ENCODE measurements at regions not wholly inside any gene's neighbourhood (a gene's known extent, or its start where the extent isn't known, plus 50 kb on each side); places are given as distances from the start of the nearest gene placed in this dataset.
"Not testable (repeated sequence)": the region's sequence is repeated elsewhere in the genome, so short reads cannot be mapped to it uniquely, and the experiment has no call there.

DNA sequence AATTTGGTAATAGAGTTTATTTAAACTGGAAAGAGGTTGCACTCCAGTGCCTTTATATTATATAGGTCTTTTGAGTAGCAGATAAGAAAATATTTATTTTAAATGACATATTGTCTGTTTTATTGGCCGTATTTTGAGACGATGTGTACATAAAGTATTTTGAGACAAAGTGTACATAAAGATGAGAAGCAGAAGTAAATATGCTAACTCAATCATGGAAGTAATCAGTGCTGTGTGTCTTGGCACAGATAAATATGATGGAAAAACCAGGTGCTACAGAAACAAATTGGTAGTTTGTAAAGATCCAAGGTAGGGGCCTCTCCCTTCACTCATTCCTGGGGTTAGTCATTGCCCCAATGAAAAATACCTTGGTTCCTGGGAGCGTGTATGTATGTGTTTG, 382.9 kb downstream of the DSEL start:
- H3K27me3 ChIP-seq (replicated peaks; ENCODE audit: insufficient read depth, low read length) = no peaks in the 10 kb centered on the region
- H3K4me3 ChIP-seq (ENCODE audit: low read length) = no peak overlapping the region
- H3K9me2 ChIP-seq (replicated peaks; ENCODE audit: insufficient read depth, low read length) = no peaks in the 10 kb centered on the region
- no peak overlapping the region for H3K9ac ChIP-seq (ENCODE audit: low read length)
- H3K9me3 ChIP-seq (replicated peaks; ENCODE audit: insufficient read depth, low read length) = no peaks in the 10 kb centered on the region
- no peaks in the 10 kb centered on the region for H3K79me2 ChIP-seq (ENCODE audit: low read length)
- no peak for DNase-seq
- no peaks in the 10 kb centered on the region for H3K4me1 ChIP-seq (ENCODE audit: low read length)
- no peak overlapping the region for H3K27ac ChIP-seq (ENCODE audit: low read length)
- H2AFZ ChIP-seq (ENCODE audit: low read length) = no peak overlapping the region
- H4K20me1 ChIP-seq (ENCODE audit: insufficient read depth, low read length) = no peaks in the 10 kb centered on the region
- H3F3A ChIP-seq (ENCODE audit: insufficient read depth, low read length) = no peaks in the 10 kb centered on the region
- TF ChIP-seq EZH2 (optimal IDR thresholded peaks at IDR 0.05; ENCODE audit: low read depth, low read length) (no peak), EZH2phosphoT487 (IDR thresholded peaks at IDR 0.05; ENCODE audit: low read length) (no peak)
- TF ChIP-seq, protein P1, sequence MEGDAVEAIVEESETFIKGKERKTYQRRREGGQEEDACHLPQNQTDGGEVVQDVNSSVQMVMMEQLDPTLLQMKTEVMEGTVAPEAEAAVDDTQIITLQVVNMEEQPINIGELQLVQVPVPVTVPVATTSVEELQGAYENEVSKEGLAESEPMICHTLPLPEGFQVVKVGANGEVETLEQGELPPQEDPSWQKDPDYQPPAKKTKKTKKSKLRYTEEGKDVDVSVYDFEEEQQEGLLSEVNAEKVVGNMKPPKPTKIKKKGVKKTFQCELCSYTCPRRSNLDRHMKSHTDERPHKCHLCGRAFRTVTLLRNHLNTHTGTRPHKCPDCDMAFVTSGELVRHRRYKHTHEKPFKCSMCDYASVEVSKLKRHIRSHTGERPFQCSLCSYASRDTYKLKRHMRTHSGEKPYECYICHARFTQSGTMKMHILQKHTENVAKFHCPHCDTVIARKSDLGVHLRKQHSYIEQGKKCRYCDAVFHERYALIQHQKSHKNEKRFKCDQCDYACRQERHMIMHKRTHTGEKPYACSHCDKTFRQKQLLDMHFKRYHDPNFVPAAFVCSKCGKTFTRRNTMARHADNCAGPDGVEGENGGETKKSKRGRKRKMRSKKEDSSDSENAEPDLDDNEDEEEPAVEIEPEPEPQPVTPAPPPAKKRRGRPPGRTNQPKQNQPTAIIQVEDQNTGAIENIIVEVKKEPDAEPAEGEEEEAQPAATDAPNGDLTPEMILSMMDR (IDR thresholded peaks at IDR 0.05; ENCODE audit: low read length) = no peak
- no peak overlapping the region for H3K4me2 ChIP-seq (ENCODE audit: low read depth, low read length)
- H3K36me3 ChIP-seq (replicated peaks; ENCODE audit: insufficient read depth, low read length) = no peaks in the 10 kb centered on the region

DNA sequence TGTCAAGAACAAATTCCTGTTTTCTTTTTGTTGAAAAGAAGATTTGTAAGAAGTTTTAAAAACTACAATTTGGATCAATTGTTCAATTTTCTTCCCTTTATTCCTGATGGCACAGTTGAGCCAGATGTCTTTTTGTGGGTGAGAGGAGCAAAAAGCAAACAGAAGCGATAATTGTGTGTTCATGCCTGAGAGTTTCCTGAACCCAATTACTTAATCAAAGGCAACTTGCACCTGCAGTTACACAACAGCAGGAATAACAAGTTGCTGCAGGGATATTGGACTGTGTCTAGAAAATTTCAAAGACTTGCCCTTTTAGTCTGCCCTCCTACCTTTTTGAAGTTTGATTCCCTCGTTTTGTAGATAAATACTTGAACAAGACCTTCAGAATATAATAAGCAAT, 383.6 kb downstream of the DSEL start:
- Histone ChIP-seq H3K27me3 (replicated peaks; ENCODE audit: insufficient read depth, low read length) (no peaks in the 10 kb centered on the region), H2AFZ (ENCODE audit: low read length) (no peak overlapping the region), H3K36me3 (replicated peaks; ENCODE audit: insufficient read depth, low read length) (no peaks in the 10 kb centered on the region), H3F3A (ENCODE audit: insufficient read depth, low read length) (no peaks in the 10 kb centered on the region), H3K9ac (ENCODE audit: low read length) (no peak overlapping the region), H3K4me1 (ENCODE audit: low read length) (no peaks in the 10 kb centered on the region), H3K9me3 (replicated peaks; ENCODE audit: insufficient read depth, low read length) (no peaks in the 10 kb centered on the region), H3K79me2 (ENCODE audit: low read length) (no peaks in the 10 kb centered on the region), H4K20me1 (ENCODE audit: insufficient read depth, low read length) (no peaks in the 10 kb centered on the region), H3K4me2 (ENCODE audit: low read depth, low read length) (no peak overlapping the region), H3K9me2 (replicated peaks; ENCODE audit: insufficient read depth, low read length) (no peaks in the 10 kb centered on the region), H3K4me3 (ENCODE audit: low read length) (no peak overlapping the region), H3K27ac (ENCODE audit: low read length) (no peak overlapping the region)
- TF ChIP-seq EZH2 (optimal IDR thresholded peaks at IDR 0.05; ENCODE audit: low read depth, low read length) (no peak), EZH2phosphoT487 (IDR thresholded peaks at IDR 0.05; ENCODE audit: low read length) (no peak)
- TF ChIP-seq, protein P1 (IDR thresholded peaks at IDR 0.05; ENCODE audit: low read length) = no peak
- DNase-seq = no peak

DNA sequence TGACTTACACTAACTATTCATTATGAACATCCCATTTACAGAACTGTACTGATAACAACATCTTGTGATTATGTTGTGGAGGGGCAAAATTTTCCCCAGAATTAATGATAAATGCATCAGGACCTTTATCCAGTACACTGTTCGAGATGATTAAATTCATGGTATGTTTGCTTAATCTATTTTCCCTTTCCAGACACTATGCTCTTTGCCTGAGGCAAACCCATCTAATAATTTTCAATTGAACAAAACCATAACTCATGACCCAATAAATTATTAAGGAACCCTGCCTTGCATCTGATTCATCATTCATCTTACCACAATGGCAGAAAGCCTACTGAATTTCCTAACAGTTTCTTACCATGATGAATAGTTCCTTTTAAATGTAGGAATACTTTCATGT, 385.0 kb downstream of the DSEL start:
- Histone ChIP-seq H3F3A (ENCODE audit: insufficient read depth, low read length) (no peaks in the 10 kb centered on the region), H3K9me3 (replicated peaks; ENCODE audit: insufficient read depth, low read length) (no peaks in the 10 kb centered on the region), H3K4me1 (ENCODE audit: low read length) (no peaks in the 10 kb centered on the region), H2AFZ (ENCODE audit: low read length) (no peak overlapping the region), H3K9me2 (replicated peaks; ENCODE audit: insufficient read depth, low read length) (no peaks in the 10 kb centered on the region), H3K9ac (ENCODE audit: low read length) (no peak overlapping the region), H3K4me2 (ENCODE audit: low read depth, low read length) (no peak overlapping the region), H4K20me1 (ENCODE audit: insufficient read depth, low read length) (no peaks in the 10 kb centered on the region), H3K27ac (ENCODE audit: low read length) (no peak overlapping the region), H3K4me3 (ENCODE audit: low read length) (no peak overlapping the region), H3K27me3 (replicated peaks; ENCODE audit: insufficient read depth, low read length) (no peaks in the 10 kb centered on the region), H3K79me2 (ENCODE audit: low read length) (no peaks in the 10 kb centered on the region), H3K36me3 (replicated peaks; ENCODE audit: insufficient read depth, low read length) (no peaks in the 10 kb centered on the region)
- TF ChIP-seq EZH2 (optimal IDR thresholded peaks at IDR 0.05; ENCODE audit: low read depth, low read length) = no peak
- no peak for TF ChIP-seq EZH2phosphoT487 (IDR thresholded peaks at IDR 0.05; ENCODE audit: low read length)
- TF ChIP-seq, protein P1 (IDR thresholded peaks at IDR 0.05; ENCODE audit: low read length) = no peak
- DNase-seq = no peak

DNA sequence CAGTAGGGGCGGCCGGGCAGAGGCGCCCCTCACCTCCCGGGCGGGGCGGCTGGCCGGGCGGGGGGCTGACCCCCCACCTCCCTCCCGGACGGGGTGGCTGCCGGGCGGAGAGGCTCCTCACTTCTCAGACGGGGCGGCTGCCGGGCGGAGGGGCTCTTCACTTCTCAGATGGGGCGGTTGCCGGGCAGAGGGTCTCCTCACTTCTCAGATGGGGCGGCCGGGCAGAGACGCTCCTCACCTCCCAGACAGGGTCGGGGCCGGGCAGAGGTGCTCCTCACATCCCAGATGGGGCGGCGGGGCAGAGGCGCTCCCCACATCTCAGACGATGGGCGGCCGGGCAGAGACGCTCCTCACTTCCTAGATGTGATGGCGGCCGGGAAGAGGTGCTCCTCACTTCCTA, 389.8 kb downstream of the DSEL start:
- H3K27ac ChIP-seq (ENCODE audit: low read length); H3K9me3 ChIP-seq (replicated peaks; ENCODE audit: insufficient read depth, low read length); H3K36me3 ChIP-seq (replicated peaks; ENCODE audit: insufficient read depth, low read length); H3F3A ChIP-seq (ENCODE audit: insufficient read depth, low read length); H3K4me3 ChIP-seq (ENCODE audit: low read length); H3K79me2 ChIP-seq (ENCODE audit: low read length); H3K9me2 ChIP-seq (replicated peaks; ENCODE audit: insufficient read depth, low read length); H3K4me1 ChIP-seq (ENCODE audit: low read length); H4K20me1 ChIP-seq (ENCODE audit: insufficient read depth, low read length); H3K9ac ChIP-seq (ENCODE audit: low read length); DNase-seq; H3K4me2 ChIP-seq (ENCODE audit: low read depth, low read length); H3K27me3 ChIP-seq (replicated peaks; ENCODE audit: insufficient read depth, low read length); H2AFZ ChIP-seq (ENCODE audit: low read length): not testable (repeated sequence)
